22Rv1 (cell line): ENCODE measurements at regions not wholly inside any gene's neighbourhood (a gene's known extent, or its start where the extent isn't known, plus 50 kb on each side); places are given as distances from the start of the nearest gene placed in this dataset.

Experiments used
- ZFX ChIP-seq: fragments of 450-650 bp; IDR thresholded peaks from 2 replicates; pipeline ENCODE4 v1.6.1; 2017; ENCODE audit warnings: antibody characterized with exemption, borderline replicate concordance
- TF ChIP-seq, protein P1 (sequence below): fragments of 450-650 bp; IDR thresholded peaks from 2 replicates; pipeline ENCODE4 v1.5.1; 2017; ENCODE audit warnings: mild to moderate bottlenecking

DNA sequence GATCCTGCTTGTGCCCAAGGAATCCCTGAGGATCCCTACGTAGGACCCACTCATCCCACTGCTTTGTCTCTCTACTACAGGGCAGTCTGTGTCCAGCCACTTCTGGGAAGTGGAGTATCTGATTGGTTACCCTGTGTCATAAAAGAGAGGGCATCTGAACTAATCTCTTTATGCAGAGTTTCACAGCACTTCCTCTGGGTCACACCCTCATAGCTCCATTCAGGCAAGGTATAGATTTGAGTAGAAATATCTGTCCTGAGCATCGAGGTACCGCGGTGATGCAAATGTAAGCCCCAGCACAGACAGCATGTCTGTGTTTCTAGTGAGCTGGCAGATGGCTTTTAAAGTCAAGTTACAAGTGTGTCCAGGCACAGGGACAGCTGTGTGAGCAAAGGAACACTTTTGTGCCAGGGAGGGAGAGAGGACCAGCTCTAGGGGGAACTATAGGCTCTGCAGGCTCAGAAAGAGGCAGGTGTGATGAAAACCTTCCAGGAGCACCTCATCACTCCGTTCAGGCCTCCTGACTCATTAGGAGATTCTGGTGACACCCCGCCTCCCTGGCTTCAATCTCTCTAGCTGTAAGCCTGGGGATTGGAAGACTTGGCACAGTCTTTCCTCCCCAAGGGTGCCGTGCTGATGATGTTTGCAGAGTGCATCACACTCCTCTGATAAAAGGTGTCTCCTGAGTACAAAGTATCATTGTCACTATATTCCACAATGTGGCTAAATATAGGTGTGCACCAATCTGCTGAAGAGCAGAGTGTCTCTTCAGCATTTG is 84.3 kb upstream of the UBL3 start:
- TF ChIP-seq ZFX: no peak
- TF ChIP-seq, protein P1, sequence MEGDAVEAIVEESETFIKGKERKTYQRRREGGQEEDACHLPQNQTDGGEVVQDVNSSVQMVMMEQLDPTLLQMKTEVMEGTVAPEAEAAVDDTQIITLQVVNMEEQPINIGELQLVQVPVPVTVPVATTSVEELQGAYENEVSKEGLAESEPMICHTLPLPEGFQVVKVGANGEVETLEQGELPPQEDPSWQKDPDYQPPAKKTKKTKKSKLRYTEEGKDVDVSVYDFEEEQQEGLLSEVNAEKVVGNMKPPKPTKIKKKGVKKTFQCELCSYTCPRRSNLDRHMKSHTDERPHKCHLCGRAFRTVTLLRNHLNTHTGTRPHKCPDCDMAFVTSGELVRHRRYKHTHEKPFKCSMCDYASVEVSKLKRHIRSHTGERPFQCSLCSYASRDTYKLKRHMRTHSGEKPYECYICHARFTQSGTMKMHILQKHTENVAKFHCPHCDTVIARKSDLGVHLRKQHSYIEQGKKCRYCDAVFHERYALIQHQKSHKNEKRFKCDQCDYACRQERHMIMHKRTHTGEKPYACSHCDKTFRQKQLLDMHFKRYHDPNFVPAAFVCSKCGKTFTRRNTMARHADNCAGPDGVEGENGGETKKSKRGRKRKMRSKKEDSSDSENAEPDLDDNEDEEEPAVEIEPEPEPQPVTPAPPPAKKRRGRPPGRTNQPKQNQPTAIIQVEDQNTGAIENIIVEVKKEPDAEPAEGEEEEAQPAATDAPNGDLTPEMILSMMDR: no peak
